ENCODE measurements at regions not wholly inside any gene's neighbourhood (a gene's known extent, or its start where the extent isn't known, plus 50 kb on each side); places are given as distances from the start of the nearest gene placed in this dataset.
"Not testable (repeated sequence)": the region's sequence is repeated elsewhere in the genome, so short reads cannot be mapped to it uniquely, and the experiment has no call there.

DNA sequence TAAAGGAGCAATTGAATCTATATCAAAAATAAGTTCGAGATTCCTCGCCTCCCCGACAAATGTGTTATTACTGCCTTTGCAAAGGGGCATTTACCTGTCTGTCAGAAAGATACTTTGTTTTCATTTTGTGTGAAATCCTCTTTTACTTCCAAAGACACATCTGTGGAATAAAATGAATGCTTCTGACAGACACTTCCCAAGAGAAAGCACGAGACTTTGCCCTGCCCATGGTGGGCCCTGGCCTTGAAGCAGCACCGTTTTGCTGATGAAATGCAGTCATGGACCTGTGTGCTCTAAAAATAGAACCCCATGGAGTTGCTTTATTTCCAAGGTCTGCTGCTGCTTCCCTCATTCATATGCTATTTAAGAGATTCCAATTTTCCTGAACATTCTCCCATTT is 85.9 kb upstream of the USP47 start:
- no peak for DNase-seq

DNA sequence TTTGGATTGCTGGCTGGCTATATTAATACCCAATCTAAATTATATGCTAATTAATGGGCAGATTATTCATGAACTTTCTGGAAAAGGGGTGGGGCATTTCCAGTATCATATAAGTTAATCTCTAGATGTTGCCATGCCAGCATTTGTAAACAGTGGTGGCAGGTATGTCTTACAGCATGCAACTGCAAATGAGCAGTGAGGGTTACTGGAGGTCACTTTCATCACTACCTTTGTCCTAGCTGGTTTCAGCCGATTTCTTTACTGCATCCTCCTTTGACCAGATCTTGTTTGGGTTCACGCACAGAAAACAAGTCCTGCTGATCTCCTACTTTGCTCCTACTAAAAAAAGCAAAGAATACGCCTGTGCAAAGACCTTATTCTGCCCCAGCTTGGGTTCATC is 89.1 kb upstream of the USP47 start:
- DNase-seq: no peak

- DNase-seq: no peak
These were observed 91.5 kb upstream of the USP47 start for GRCh38 chr11:11750017-11750878.

GRCh38 chr11:11748706-11749365 is 92.9 kb upstream of the USP47 start:
- DNase-seq: no peak

- DNase-seq: no peak
These were observed 94.2 kb upstream of the USP47 start for GRCh38 chr11:11747570-11747969.

GRCh38 chr11:11746449-11746848 is 95.3 kb upstream of the USP47 start:
- no peak for DNase-seq

DNA sequence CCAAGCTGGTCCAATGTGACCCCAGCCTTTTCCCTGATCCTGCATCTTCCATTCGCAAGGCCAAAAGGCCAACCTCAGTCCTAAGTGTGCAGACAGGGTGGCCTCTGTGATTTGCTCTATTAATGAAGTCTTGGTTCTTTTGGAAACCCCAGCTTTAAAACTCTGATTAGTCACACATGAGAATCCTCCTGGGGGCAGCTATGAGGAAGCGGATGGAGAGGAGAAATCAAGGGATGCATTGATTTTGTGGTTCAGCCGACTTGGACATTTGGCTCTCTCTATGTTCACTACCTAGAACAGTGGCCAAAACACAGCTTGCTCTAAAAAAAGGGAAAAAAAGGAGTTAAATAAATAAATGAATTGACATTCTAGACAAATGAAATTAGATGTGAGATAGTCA is 98.6 kb upstream of the USP47 start:
- no peak for DNase-seq

DNA sequence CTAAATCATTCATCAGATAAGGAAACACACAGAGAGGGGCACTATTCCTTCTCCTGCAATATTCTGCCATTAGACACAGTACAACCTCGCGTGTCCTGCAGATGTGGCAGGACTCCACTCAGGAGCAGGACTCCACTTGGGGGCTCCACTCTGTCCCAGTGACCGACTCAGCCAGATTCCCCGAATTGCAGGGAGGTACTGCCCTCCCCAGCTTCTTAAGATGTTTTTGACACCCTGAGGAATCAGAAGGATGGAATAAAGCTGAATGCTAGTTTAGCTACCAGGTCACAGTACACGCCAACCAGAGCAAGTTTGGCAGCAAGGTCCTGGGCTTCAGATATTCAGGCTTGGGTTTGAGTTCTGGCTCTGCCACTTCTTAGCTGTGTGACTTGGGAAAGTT is 99.3 kb upstream of the USP47 start:
- no peak for DNase-seq

DNA sequence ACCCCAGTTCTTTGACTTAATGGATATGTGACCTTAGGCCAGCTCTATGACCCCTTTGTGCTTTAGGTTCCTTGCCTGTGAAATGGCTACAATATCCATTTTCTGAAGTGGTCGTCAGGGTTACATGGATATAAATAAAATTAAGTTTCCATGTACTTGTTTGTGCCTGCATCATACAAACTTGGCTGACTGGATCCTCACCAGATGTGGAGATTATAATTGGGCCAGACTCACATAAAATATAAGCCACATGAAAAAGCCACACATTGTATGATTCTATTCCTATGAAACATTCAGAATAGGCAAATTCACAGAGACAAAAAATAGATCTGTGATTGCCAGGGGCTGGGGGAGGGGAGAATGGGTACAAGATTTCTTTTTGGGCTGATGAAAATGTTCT is 100.9 kb upstream of the USP47 start:
- DNase-seq: no peak

- DNase-seq: no peak
These were observed 101.6 kb upstream of the USP47 start for GRCh38 chr11:11740073-11740702.

GRCh38 chr11:11738370-11738769 is 103.4 kb upstream of the USP47 start:
- DNase-seq: no peak

- DNase-seq: no peak
These were observed 106.2 kb upstream of the USP47 start for GRCh38 chr11:11735586-11735985.

DNA sequence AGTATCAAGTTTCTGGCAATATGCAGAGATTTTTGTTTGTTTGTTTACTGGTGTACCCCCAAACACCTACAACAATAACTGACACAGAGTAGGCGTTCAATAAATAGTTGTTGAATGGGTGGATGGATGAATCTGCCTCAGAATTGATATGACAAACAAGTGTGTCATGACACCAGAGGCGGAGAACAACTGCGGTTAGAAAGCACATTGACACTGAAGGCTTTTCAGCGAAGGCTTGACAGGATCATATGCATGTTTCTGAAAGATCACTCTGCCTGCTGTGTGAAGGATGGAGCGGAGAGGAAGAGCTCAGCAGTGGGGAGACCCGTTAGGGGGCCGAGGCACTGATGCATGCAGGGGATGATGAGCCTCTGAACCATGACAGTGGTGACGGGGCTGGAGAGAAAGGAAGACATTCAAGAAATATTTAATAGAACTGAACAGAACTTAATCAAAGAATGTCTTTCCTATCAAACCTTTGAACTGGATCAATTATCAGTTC is 108.5 kb upstream of the USP47 start:
- no peak for DNase-seq

DNA sequence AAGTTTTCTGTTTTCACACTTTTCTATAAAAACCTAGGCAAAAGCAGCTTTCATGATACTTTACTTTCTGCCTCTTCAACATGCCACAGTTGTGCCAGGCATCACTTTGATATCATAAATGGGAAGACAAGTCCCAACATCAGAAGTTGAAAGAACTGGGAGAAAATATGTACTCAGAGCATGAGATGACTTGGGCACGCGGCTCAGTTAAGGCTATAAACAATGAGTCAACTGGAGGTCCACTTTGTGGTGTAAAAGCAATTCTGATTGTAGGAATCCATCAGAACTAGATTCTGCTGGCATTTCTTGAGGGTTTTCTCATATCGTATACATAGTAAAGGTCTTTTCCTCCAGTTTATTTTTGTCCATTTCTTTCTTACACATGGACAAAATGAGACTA is 109.7 kb upstream of the USP47 start:
- no peak for DNase-seq

GRCh38 chr11:11731311-11732083 is 109.7 kb upstream of the GALNT18 start:
- DNase-seq: no peak

GRCh38 chr11:11728386-11728785 is 106.6 kb upstream of the GALNT18 start:
- no peak for DNase-seq

- DNase-seq: no peak
These were observed 103.6 kb upstream of the GALNT18 start for GRCh38 chr11:11725438-11725837.

DNA sequence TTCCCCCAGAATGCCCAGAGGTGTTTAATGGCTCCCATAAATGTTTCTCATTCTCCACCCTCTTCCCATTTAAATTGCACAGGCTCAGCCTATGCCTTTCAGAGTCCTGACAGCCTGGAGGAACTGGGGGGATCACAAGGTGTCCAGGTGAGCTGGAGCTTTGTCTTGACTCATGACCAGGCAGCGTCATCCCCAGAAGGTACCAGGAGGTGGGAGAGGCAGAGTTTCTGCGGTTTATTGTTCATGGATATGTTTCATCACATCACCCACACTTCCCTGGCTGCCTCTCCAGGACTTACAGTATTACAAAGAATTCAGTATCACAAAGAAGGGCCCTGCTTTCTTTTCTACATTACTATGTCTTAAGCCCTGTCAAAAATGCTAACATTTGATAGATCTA is 103.2 kb upstream of the GALNT18 start:
- no peak for DNase-seq

DNA sequence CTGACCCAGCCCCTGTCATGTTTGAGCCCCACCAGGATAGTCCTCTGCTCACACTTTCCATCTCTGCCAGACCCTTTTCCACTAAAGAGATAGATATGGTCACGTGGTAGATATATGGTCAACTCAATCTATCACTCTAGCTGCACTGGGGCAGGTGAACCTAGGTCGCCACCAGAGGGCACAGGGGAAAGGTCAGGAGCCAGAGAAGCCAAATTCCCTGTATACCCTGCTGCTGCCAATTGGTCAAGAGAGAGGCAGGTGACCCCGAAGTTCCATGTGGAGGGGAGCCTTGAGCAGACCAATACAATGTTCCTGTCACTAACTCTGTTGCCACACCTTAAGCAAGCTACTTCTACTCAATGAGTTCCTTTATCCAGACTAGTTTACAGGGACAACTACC is 101.1 kb upstream of the GALNT18 start:
- no peak for DNase-seq

DNA sequence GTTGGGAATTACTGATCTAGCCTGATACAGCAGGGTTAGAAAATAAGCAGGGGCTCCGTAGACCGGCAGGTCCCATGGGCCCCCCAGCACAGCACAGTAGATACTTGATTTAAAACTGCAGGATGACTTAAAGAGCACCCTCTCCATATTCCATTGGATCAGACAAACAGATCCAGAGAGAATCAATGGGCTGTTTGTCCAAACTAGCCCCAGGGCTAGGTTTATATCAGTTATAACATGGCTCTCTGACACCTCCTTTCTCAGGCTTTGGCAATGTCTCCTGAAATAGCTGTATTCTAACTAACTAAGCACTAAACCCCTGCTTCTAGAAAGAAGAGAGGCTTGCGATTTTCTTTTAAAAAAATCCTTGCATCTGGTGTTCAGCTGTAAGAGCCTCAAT is 100.4 kb upstream of the GALNT18 start:
- DNase-seq: no peak

GRCh38 chr11:11718511-11718910 is 96.7 kb upstream of the GALNT18 start:
- DNase-seq: no peak

DNA sequence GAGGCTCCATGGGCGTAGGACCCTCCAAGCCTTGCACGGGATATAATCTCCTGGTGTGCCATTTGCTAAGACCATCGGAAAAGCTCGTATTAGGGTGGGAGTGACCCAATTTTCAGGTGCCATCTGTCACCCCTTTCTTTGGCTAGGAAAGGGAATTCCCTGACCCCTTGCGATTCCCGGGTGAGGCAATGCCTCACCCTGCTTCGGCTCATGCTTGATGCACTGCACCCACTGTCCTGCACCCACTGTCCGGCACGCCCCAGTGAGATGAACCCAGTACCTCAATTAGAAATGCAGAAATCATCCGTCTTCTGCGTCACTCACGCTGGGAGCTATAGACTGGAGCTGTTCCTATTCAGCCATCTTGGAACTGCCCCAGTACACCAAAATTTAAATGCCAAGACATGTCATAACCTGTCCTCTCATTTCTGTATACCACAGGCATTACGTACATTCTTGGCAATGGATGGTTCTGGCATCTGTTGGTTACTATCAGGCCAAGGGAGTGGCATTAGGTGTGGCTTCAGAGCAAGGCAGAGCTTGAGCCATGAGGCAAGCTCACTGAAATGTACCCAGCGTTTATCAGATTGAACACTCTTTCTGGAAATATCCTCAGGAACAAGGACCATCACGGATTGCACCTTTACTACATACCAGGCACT is 95.4 kb upstream of the GALNT18 start:
- no peak for DNase-seq

- not testable (repeated sequence) for DNase-seq
These were observed 93.3 kb upstream of the GALNT18 start for GRCh38 chr11:11715075-11715474.
